H1 (cell line): ENCODE measurements at regions not wholly inside any gene's neighbourhood (a gene's known extent, or its start where the extent isn't known, plus 50 kb on each side); places are given as distances from the start of the nearest gene placed in this dataset.

Source experiments
- CTCF ChIA-PET: fragments of 300-600 bp; sonication (Branson Sonifier 250); formaldehyde crosslinking; loops from one replicate; lab custom pipeline; 2021; ENCODE audit not compliant: partially characterized antibody; lab: Charles Lee
- POLR2A ChIA-PET: fragments of 300-600 bp; sonication (Branson Sonifier 250); formaldehyde crosslinking; loops from one replicate; lab custom pipeline; 2021; ENCODE audit warnings: inconsistent platforms; ENCODE audit not compliant: partially characterized antibody; lab: Charles Lee
- DNase-seq, 2 experiments: peaks; one replicate each; pipeline versions ENCODE4 v3.0.0 to v3.0.0-alpha.2; 2010 to 2022; ENCODE audit warnings: low spot score in 2 of 2, low read depth in 1 of 2, mixed read lengths in 1 of 2
- FAIRE-seq: peaks from 2 replicates; lab custom pipeline; 2011; peaks lifted over from hg19 to GRCh38; lab: Jason Lieb, UNC
- H2AFZ ChIP-seq: 2 replicates; pipeline ENCODE4 v1.8.1; 2012; ENCODE audit warnings: low read length, inconsistent platforms
- H2AK5ac ChIP-seq: 2 replicates; pipeline ENCODE4 v1.6.1; 2013; ENCODE audit warnings: low read depth, low read length
- H2BK120ac ChIP-seq: replicated peaks from 2 replicates; pipeline ENCODE3; 2013; ENCODE audit warnings: low read depth, low read length, inconsistent platforms
- H2BK12ac ChIP-seq: 2 replicates; pipeline ENCODE4 v1.6.1; 2013; ENCODE audit warnings: low read depth, low read length
- H2BK15ac ChIP-seq: 2 replicates; pipeline ENCODE4 v1.6.1; 2013; ENCODE audit warnings: low read length
- H2BK20ac ChIP-seq: 2 replicates; pipeline ENCODE4 v1.6.1; 2013; ENCODE audit warnings: low read length
- H2BK5ac ChIP-seq: 2 replicates; pipeline ENCODE4 v1.6.1; 2013; ENCODE audit warnings: low read depth, low read length
- H3K14ac ChIP-seq: 2 replicates; pipeline ENCODE4 v1.6.1; 2013; ENCODE audit warnings: inconsistent platforms; ENCODE audit not compliant: insufficient read length
- H3K18ac ChIP-seq: 2 replicates; pipeline ENCODE4 v1.6.1; 2013; ENCODE audit warnings: low read length; ENCODE audit errors: extremely low read depth
- H3K23ac ChIP-seq: 2 replicates; pipeline ENCODE4 v1.6.1; 2013; ENCODE audit warnings: inconsistent platforms; ENCODE audit not compliant: insufficient read length
- H3K23me2 ChIP-seq: 2 replicates; pipeline ENCODE4 v1.6.1; 2013; ENCODE audit warnings: low read depth, low read length
- H3K27ac ChIP-seq: 2 replicates; pipeline ENCODE4 v1.6.1; 2011; ENCODE audit warnings: low read depth, low read length, inconsistent platforms
- H3K27me3 ChIP-seq, 4 experiments: replicated peaks in 1 of 4; 1 replicate in 1 of 4; 2 replicates in 3 of 4; pipeline versions ENCODE4 v1.6.1 to v1.8.1; 2011 to 2013; ENCODE audit warnings: low read length in 3 of 4, mild to moderate bottlenecking in 3 of 4, inconsistent platforms in 2 of 4, mixed read lengths in 2 of 4, moderate library complexity in 1 of 4; ENCODE audit not compliant: control insufficient read depth in 3 of 4, insufficient read depth in 3 of 4; ENCODE audit errors: extremely low read depth in 1 of 4
- H3K36me3 ChIP-seq, 4 experiments: 2 replicates each; pipeline versions ENCODE4 v1.6.1 to v1.8.1; 2011 to 2013; ENCODE audit warnings: mild to moderate bottlenecking in 4 of 4, low read length in 3 of 4, moderate library complexity in 2 of 4, control low read depth in 1 of 4, inconsistent platforms in 1 of 4; ENCODE audit not compliant: insufficient read depth in 4 of 4, control insufficient read depth in 2 of 4
- H3K4ac ChIP-seq: replicated peaks from 2 replicates; pipeline ENCODE3; 2013; ENCODE audit warnings: low read length, low read depth, mixed read lengths, inconsistent platforms; ENCODE audit not compliant: insufficient read length
- H3K4me1 ChIP-seq, 4 experiments: replicated peaks in 1 of 4; 1 replicate in 1 of 4; 2 replicates in 3 of 4; pipeline versions ENCODE4 v1.6.1 to v1.8.1; 2011 to 2013; ENCODE audit warnings: low read length in 3 of 4, inconsistent platforms in 2 of 4, mixed read lengths in 1 of 4; ENCODE audit not compliant: insufficient read depth in 4 of 4, control insufficient read depth in 3 of 4
- H3K4me2 ChIP-seq, 2 experiments: 2 replicates each; pipeline versions ENCODE4 v1.6.1 to v1.8.1; 2011 to 2013; ENCODE audit warnings: low read depth in 2 of 2, low read length in 2 of 2, control low read depth in 1 of 2, inconsistent platforms in 1 of 2, mild to moderate bottlenecking in 1 of 2; ENCODE audit not compliant: insufficient read depth in 1 of 2
- H3K4me3 ChIP-seq, 4 experiments: fragments of 200-600, 300-600 bp in 1 of 4; sonication (generic), shearing (Covaris generic), sonication (Bioruptor Twin) in 1 of 4; 2 replicates each; pipeline versions ENCODE4 v1.5.1 to v1.8.1; 2011 to 2016; ENCODE audit warnings: low read length in 4 of 4, low read depth in 3 of 4, control low read depth in 2 of 4, inconsistent platforms in 2 of 4, mild to moderate bottlenecking in 2 of 4, mixed read lengths in 1 of 4, moderate library complexity in 1 of 4; ENCODE audit not compliant: insufficient read depth in 2 of 4; ENCODE audit errors: extremely low read depth in 1 of 4
- H3K56ac ChIP-seq: replicated peaks from 2 replicates; pipeline ENCODE3; 2013; ENCODE audit warnings: low read depth, mild to moderate bottlenecking, mixed read lengths, low read length, inconsistent platforms; ENCODE audit not compliant: insufficient read length
- H3K79me1 ChIP-seq: 2 replicates; pipeline ENCODE4 v1.6.1; 2013; ENCODE audit warnings: low read depth, low read length, control low read depth
- H3K79me2 ChIP-seq, 2 experiments: 2 replicates each; pipeline versions ENCODE4 v1.6.1 to v1.8.1; 2012 to 2013; ENCODE audit warnings: low read length in 2 of 2, mild to moderate bottlenecking in 2 of 2, inconsistent platforms in 1 of 2; ENCODE audit not compliant: insufficient read depth in 2 of 2, control insufficient read depth in 1 of 2
- H3K9ac ChIP-seq, 4 experiments: replicated peaks in 1 of 4; 1 replicate in 1 of 4; 2 replicates in 3 of 4; pipeline versions ENCODE4 v1.6.1 to v1.8.1; 2011 to 2013; ENCODE audit warnings: low read depth in 3 of 4, low read length in 3 of 4, control low read depth in 2 of 4, mild to moderate bottlenecking in 2 of 4, moderate library complexity in 2 of 4, inconsistent platforms in 1 of 4; ENCODE audit errors: extremely low read depth in 1 of 4
- H3K9me3 ChIP-seq, 2 experiments: 2 replicates each; pipeline versions ENCODE4 v1.6.1 to v1.8.1; 2012 to 2013; ENCODE audit warnings: mild to moderate bottlenecking in 2 of 2, moderate library complexity in 2 of 2, control low read depth in 1 of 2, inconsistent platforms in 1 of 2, low read depth in 1 of 2, low read length in 1 of 2, mixed read lengths in 1 of 2; ENCODE audit not compliant: insufficient read depth in 2 of 2
- H4K20me1 ChIP-seq, 2 experiments: replicated peaks in 1 of 2; 2 replicates each; pipeline versions ENCODE3 to v1.8.1; 2011 to 2013; ENCODE audit warnings: inconsistent platforms in 2 of 2, low read length in 2 of 2, mild to moderate bottlenecking in 1 of 2; ENCODE audit not compliant: insufficient read depth in 2 of 2, control insufficient read depth in 1 of 2
- H4K5ac ChIP-seq: 2 replicates; pipeline ENCODE4 v1.6.1; 2013; ENCODE audit warnings: low read length, low read depth, mixed read lengths, inconsistent platforms; ENCODE audit not compliant: insufficient read length
- H4K8ac ChIP-seq: 2 replicates; pipeline ENCODE4 v1.8.0; 2013; ENCODE audit warnings: mild to moderate bottlenecking, moderate library complexity, low read length, inconsistent platforms; ENCODE audit not compliant: insufficient read depth; ENCODE audit errors: extremely low read depth
- H4K91ac ChIP-seq: replicated peaks from 2 replicates; pipeline ENCODE3; 2013; ENCODE audit warnings: low read length, mixed read lengths, inconsistent platforms; ENCODE audit not compliant: insufficient read length
- ATF2 ChIP-seq: IDR thresholded peaks from 2 replicates; pipeline ENCODE4 v1.6.1; 2012; ENCODE audit warnings: low read length, inconsistent platforms
- CREB1 ChIP-seq: IDR thresholded peaks from 2 replicates; pipeline ENCODE4 v1.6.1; 2012; ENCODE audit warnings: inconsistent platforms
- E2F6 ChIP-seq: IDR thresholded peaks from 2 replicates; pipeline ENCODE4 v1.6.1; 2012; ENCODE audit warnings: inconsistent platforms
- EP300 ChIP-seq, 2 experiments: IDR thresholded peaks; 1 replicate in 1 of 2; 2 replicates in 1 of 2; pipeline ENCODE4 v1.6.1; 2011 to 2012; ENCODE audit warnings: low read depth in 2 of 2, low read length in 2 of 2, mild to moderate bottlenecking in 2 of 2, borderline replicate concordance in 1 of 2, inconsistent platforms in 1 of 2, moderate library complexity in 1 of 2
- EZH2 ChIP-seq: fragments of 200-600 bp; sonication (generic); IDR thresholded peaks from 2 replicates; pipeline ENCODE4 v1.7.1; 2012; ENCODE audit warnings: low read depth, mild to moderate bottlenecking, moderate library complexity, low read length, inconsistent platforms; ENCODE audit not compliant: severe bottlenecking
- JUN ChIP-seq: IDR thresholded peaks from 2 replicates; pipeline ENCODE4 v1.6.1; 2011; ENCODE audit warnings: low read depth, mild to moderate bottlenecking, improper control_type of control experiment, low read length
- JUND ChIP-seq: IDR thresholded peaks from 2 replicates; pipeline ENCODE4 v1.6.1; 2011; ENCODE audit warnings: mild to moderate bottlenecking, improper control_type of control experiment, low read length
- MAX ChIP-seq: IDR thresholded peaks from 2 replicates; pipeline ENCODE4 v1.6.1; 2012; ENCODE audit warnings: inconsistent platforms
- RBBP5 ChIP-seq: IDR thresholded peaks from 2 replicates; pipeline ENCODE4 v1.7.1; 2012; ENCODE audit warnings: low read depth, mild to moderate bottlenecking, inconsistent platforms, low read length, moderate library complexity, borderline replicate concordance
- RXRA ChIP-seq: IDR thresholded peaks from 2 replicates; pipeline ENCODE4 v1.6.1; 2011; ENCODE audit warnings: low read depth, mild to moderate bottlenecking, low read length, moderate library complexity; ENCODE audit not compliant: insufficient read depth
- SAP30 ChIP-seq: fragments of 300-600 bp; sonication (generic); IDR thresholded peaks from 2 replicates; pipeline ENCODE4 v1.7.1; 2012; ENCODE audit warnings: low read length, moderate library complexity, mild to moderate bottlenecking, inconsistent platforms; ENCODE audit not compliant: insufficient read depth, insufficient replicate concordance
- SIRT6 ChIP-seq: IDR thresholded peaks from one replicate; pipeline ENCODE4 v1.7.1; 2012; ENCODE audit warnings: low read length, inconsistent platforms
- WGBS, 2 experiments: shearing (Covaris generic) in 1 of 2; methylation state at CpG; one replicate each; pipeline versions ENCODE4 v1.1.6 to v1.1.7; 2013 to 2015; ENCODE audit warnings: low lambda C conversion rate in 2 of 2, mixed read lengths in 2 of 2, inconsistent platforms in 1 of 2, low coverage in 1 of 2, missing lambda C conversion rate in 1 of 2; ENCODE audit not compliant: insufficient replicate concordance in 2 of 2, insufficient coverage in 1 of 2, insufficient read length in 1 of 2; ENCODE audit errors: extremely low coverage in 1 of 2, missing lambda C conversion rate in 1 of 2; 5-methylcytosine and 5-hydroxymethylcytosine counted together

- Histone ChIP-seq H3K4me2 (no peak overlapping the region), H2BK15ac (no peak overlapping the region), H3K14ac (no peak overlapping the region), H2BK120ac (no peak overlapping the region), H2BK5ac (no peak overlapping the region), H3K9ac (no peak overlapping the region), H3K56ac (no peak overlapping the region), H3K18ac (no peak overlapping the region), H3K9me3 (no peaks in the 10 kb centered on the region; a peak in 1 of 4 replicates), H3K36me3 (no peaks in the 10 kb centered on the region), H3K27me3 (no peaks in the 10 kb centered on the region), H3K4ac (no peak overlapping the region), H3K4me1 (no peaks in the 10 kb centered on the region), H4K5ac (no peak overlapping the region), H2BK20ac (no peak overlapping the region), H3K79me1 (no peaks in the 10 kb centered on the region), H2AK5ac (no peak overlapping the region), H4K91ac (no peak overlapping the region), H3K79me2 (no peaks in the 10 kb centered on the region), H2AFZ (no peak overlapping the region), H3K27ac (no peak overlapping the region), H4K8ac (no peak overlapping the region), H4K20me1 (no peaks in the 10 kb centered on the region), H3K4me3 (no peak overlapping the region), H2BK12ac (no peak overlapping the region), H3K23ac (no peak overlapping the region), H3K23me2 (no peaks in the 10 kb centered on the region)
- CTCF ChIA-PET: interaction anchor here (0.6 to 0.8 kb wide), 2 partner anchors 16 to 1120 kb away, joined by 3 read pairs; no protein-coding TSS in a partner anchor
- FAIRE-seq (no peak), DNase-seq (no peak)
- POLR2A ChIA-PET: interaction anchor here (0.6 kb wide), 1 partner anchor 178 kb away, joined by 4 read pairs; no protein-coding TSS in a partner anchor
- WGBS, 2 experiments: 97% methylated on average over 3 of the region's 3 CpGs; no CpG with 5 or more reads in 1 of the 2 experiments
- TF ChIP-seq E2F6 (no peak), JUND (no peak), RBBP5 (no peak), ATF2 (no peak), SIRT6 (no peak), CREB1 (no peak), EP300 (IDR thresholded peaks at IDR 0.05; ENCODE audit: borderline replicate concordance in 1 of 2, low read depth in 2 of 2, low read length in 2 of 2) (no peak), JUN (no peak), EZH2 (no peak), RXRA (no peak), SAP30 (no peak), MAX (no peak)
Observed at GRCh38 chr6:130534627-130535026, 168.8 kb downstream of the TMEM200A start.
